HG02610 (cell line): ENCODE measurements at regions not wholly inside any gene's neighbourhood (a gene's known extent, or its start where the extent isn't known, plus 50 kb on each side); places are given as distances from the start of the nearest gene placed in this dataset.
"Not testable (repeated sequence)": the region's sequence is repeated elsewhere in the genome, so short reads cannot be mapped to it uniquely, and the experiment has no call there.

Experiments used
- ATAC-seq: cut with Tn5 transposase; IDR thresholded peaks from one replicate; pipeline ENCODE4 v1.9.1; 2021; ENCODE audit warnings: mild to moderate bottlenecking, moderate library complexity; ENCODE audit not compliant: unreplicated experiment

- ATAC-seq = no peak
Measured at GRCh38 chr15:61374848-61375247, 145.7 kb upstream of the RORA start.

GRCh38 chr15:61367953-61368352, 138.9 kb upstream of the RORA start:
- ATAC-seq = no peak

- ATAC-seq = no peak
Measured at GRCh38 chr15:61364871-61365270, 135.8 kb upstream of the RORA start.

GRCh38 chr15:61362912-61363311, 133.8 kb upstream of the RORA start:
- ATAC-seq = not testable (repeated sequence)

- ATAC-seq = no peak
Measured at GRCh38 chr15:61344293-61344692, 115.2 kb upstream of the RORA start.

GRCh38 chr15:61342390-61342789, 113.3 kb upstream of the RORA start:
- no peak for ATAC-seq

GRCh38 chr15:61339516-61339915, 110.4 kb upstream of the RORA start:
- no peak for ATAC-seq

GRCh38 chr15:61337541-61337940, 108.4 kb upstream of the RORA start:
- no peak for ATAC-seq

- ATAC-seq = no peak
Measured at GRCh38 chr15:61336026-61336638, 107.0 kb upstream of the RORA start.

- ATAC-seq = not testable (repeated sequence)
Measured at GRCh38 chr15:61334714-61335113, 105.6 kb upstream of the RORA start.

GRCh38 chr15:61331019-61331418, 101.9 kb upstream of the RORA start:
- no peak for ATAC-seq

- ATAC-seq = peak; percentile 61
Measured at GRCh38 chr15:61327019-61327631, 98.0 kb upstream of the RORA start.

GRCh38 chr15:61319892-61320291, 90.8 kb upstream of the RORA start:
- no peak for ATAC-seq

GRCh38 chr15:61318802-61319525, 89.9 kb upstream of the RORA start:
- no peak for ATAC-seq

- no peak for ATAC-seq
Measured at GRCh38 chr15:61318301-61318700, 89.2 kb upstream of the RORA start.

GRCh38 chr15:61315471-61315870, 86.4 kb upstream of the RORA start:
- ATAC-seq = no peak

- ATAC-seq = no peak
Measured at GRCh38 chr15:61314427-61314826, 85.3 kb upstream of the RORA start.

- no peak for ATAC-seq
Measured at GRCh38 chr15:61309617-61310016, 80.5 kb upstream of the RORA start.

GRCh38 chr15:61309031-61309511, 80.0 kb upstream of the RORA start:
- no peak for ATAC-seq

GRCh38 chr15:61308437-61308836, 79.3 kb upstream of the RORA start:
- ATAC-seq = no peak

GRCh38 chr15:61307474-61307873, 78.4 kb upstream of the RORA start:
- ATAC-seq = no peak

GRCh38 chr15:61301701-61302100, 72.6 kb upstream of the RORA start:
- ATAC-seq = no peak
